HG03439 (cell line): ENCODE measurements at regions not wholly inside any gene's neighbourhood (a gene's known extent, or its start where the extent isn't known, plus 50 kb on each side); places are given as distances from the start of the nearest gene placed in this dataset.

Experiments used
- ATAC-seq: cut with Tn5 transposase; IDR thresholded peaks from one replicate; pipeline ENCODE4 v1.9.1; 2021; ENCODE audit warnings: mild to moderate bottlenecking, moderate library complexity; ENCODE audit not compliant: unreplicated experiment

GRCh38 chr14:86510491-86510890 is 980.5 kb downstream of the FLRT2 start:
- no peak for ATAC-seq

- ATAC-seq, result no peak
Observed at GRCh38 chr14:86505808-86506207, 975.9 kb downstream of the FLRT2 start.

- ATAC-seq, result no peak
Observed at GRCh38 chr14:86501611-86502010, 971.7 kb downstream of the FLRT2 start.

GRCh38 chr14:86491743-86492142 is 961.8 kb downstream of the FLRT2 start:
- no peak for ATAC-seq

GRCh38 chr14:86481104-86481503 is 951.2 kb downstream of the FLRT2 start:
- ATAC-seq, result no peak

GRCh38 chr14:86464341-86464740 is 934.4 kb downstream of the FLRT2 start:
- ATAC-seq, result no peak

- no peak for ATAC-seq
Observed at GRCh38 chr14:86462193-86462753, 932.3 kb downstream of the FLRT2 start.

GRCh38 chr14:86457481-86458135 is 927.7 kb downstream of the FLRT2 start:
- ATAC-seq, result no peak

- no peak for ATAC-seq
Observed at GRCh38 chr14:86450085-86450484, 920.1 kb downstream of the FLRT2 start.

- no peak for ATAC-seq
Observed at GRCh38 chr14:86442135-86442534, 912.2 kb downstream of the FLRT2 start.

- no peak for ATAC-seq
Observed at GRCh38 chr14:86430853-86431252, 900.9 kb downstream of the FLRT2 start.

- no peak for ATAC-seq
Observed at GRCh38 chr14:86423214-86423613, 893.3 kb downstream of the FLRT2 start.

- no peak for ATAC-seq
Observed at GRCh38 chr14:86420131-86420530, 890.2 kb downstream of the FLRT2 start.

- no peak for ATAC-seq
Observed at GRCh38 chr14:86414146-86414545, 884.2 kb downstream of the FLRT2 start.

- no peak for ATAC-seq
Observed at GRCh38 chr14:86404989-86405649, 875.2 kb downstream of the FLRT2 start.

- no peak for ATAC-seq
Observed at GRCh38 chr14:86404425-86404824, 874.5 kb downstream of the FLRT2 start.

- ATAC-seq, result no peak
Observed at GRCh38 chr14:86402545-86402944, 872.6 kb downstream of the FLRT2 start.

- ATAC-seq, result no peak
Observed at GRCh38 chr14:86391085-86391484, 861.1 kb downstream of the FLRT2 start.

- ATAC-seq, result no peak
Observed at GRCh38 chr14:86388216-86388615, 858.3 kb downstream of the FLRT2 start.

- ATAC-seq, result no peak
Observed at GRCh38 chr14:86373886-86374285, 843.9 kb downstream of the FLRT2 start.

- no peak for ATAC-seq
Observed at GRCh38 chr14:86372402-86372801, 842.5 kb downstream of the FLRT2 start.

GRCh38 chr14:86364634-86365033 is 834.7 kb downstream of the FLRT2 start:
- ATAC-seq, result no peak
